ENCODE measurements at regions not wholly inside any gene's neighbourhood (a gene's known extent, or its start where the extent isn't known, plus 50 kb on each side); places are given as distances from the start of the nearest gene placed in this dataset.

GRCh38 chr15:93214106-93214505, 125.1 kb upstream of the RGMA start:
- TF ChIP-seq CTCF (IDR thresholded peaks at IDR 0.05 in 8 of 11, conservative IDR thresholded peaks at IDR 0.05 in 3 of 11) (no peak), POLR2A (IDR thresholded peaks at IDR 0.05) (no peak)

All from spleen (tissue), 7 donors.